ENCODE measurements at regions not wholly inside any gene's neighbourhood (a gene's known extent, or its start where the extent isn't known, plus 50 kb on each side); places are given as distances from the start of the nearest gene placed in this dataset.
"Not testable (repeated sequence)": the region's sequence is repeated elsewhere in the genome, so short reads cannot be mapped to it uniquely, and the experiment has no call there.

DNA sequence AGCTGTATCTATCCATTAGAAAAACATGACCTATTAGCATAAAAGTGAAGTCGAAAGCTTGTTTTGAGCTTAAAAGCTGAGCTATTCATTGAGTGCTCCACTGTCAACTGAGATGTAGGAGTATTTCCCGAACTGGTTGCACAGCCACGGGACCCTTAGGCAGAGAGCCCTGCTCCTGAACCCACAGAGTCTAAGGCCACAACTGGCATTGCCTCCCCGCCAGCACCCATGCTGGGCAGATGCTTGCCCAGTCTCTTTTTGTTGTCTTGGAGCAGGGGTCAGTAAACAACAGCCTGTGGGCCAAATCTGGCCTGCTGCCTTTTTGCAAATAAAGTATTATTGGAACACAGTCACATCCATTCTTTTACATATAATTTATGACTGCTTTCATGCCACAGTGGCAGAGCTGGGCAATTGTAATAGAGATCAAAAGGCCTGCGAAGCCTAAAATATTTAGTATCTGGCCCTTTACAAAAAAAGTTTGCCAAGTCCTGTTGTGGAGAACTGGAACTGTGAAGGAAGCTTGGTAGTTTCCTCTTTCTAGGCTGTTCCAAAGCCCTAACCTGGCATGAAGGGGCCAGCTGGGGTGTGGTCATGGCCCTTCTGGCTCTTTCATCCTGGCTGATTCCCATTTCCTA, 58.4 kb upstream of the WAPL start:
- Histone ChIP-seq H3K36me3 (ENCODE audit: control insufficient read depth, insufficient read depth, low read length) (no peaks in the 10 kb centered on the region), H3K27me3 (ENCODE audit: control insufficient read depth, insufficient read depth, low read length) (no peaks in the 10 kb centered on the region), H3K4me3 (ENCODE audit: low read depth, low read length) (no peak overlapping the region), H3K4me1 (ENCODE audit: control insufficient read depth, insufficient read depth, low read length) (peaks cover 4% of the 10 kb centered on the region), H3K27ac (ENCODE audit: low read depth, low read length) (peak overlapping the region; percentile 3), H3K9me3 (ENCODE audit: control insufficient read depth, insufficient read depth, low read length) (no peaks in the 10 kb centered on the region)
- DNase-seq (ENCODE audit: low read depth in 4 of 6, low spot score in 6 of 6), result peak; percentile 12 to 72 (median 20)
- WGBS (ENCODE audit: insufficient coverage), result 27% methylated on average over 4 of the region's 5 CpGs

DNA sequence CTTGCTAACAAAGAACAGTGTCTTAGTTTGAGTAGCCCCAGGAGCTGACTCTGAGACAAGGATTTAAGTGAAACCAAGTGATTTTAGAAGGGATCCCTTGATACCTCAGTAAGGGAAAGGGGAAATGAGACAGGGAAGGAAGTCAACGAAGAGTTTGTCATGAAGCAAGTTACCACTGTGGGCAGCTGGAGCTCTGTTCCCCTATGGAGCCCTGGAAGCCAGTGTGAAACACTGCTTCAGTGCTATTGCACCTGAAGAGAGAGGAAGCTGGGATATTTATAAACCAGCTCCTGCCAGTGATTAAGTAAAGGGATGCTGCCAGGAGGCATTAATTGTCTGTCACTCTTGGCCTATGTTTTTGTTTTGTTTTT, 58.9 kb upstream of the WAPL start:
- no peak for DNase-seq (ENCODE audit: low read depth in 4 of 6, low spot score in 6 of 6)
- Histone ChIP-seq H3K27me3 (ENCODE audit: control insufficient read depth, insufficient read depth, low read length) (no peaks in the 10 kb centered on the region), H3K4me3 (ENCODE audit: low read depth, low read length) (no peak overlapping the region), H3K36me3 (ENCODE audit: control insufficient read depth, insufficient read depth, low read length) (no peaks in the 10 kb centered on the region), H3K9me3 (ENCODE audit: control insufficient read depth, insufficient read depth, low read length) (no peaks in the 10 kb centered on the region), H3K27ac (ENCODE audit: low read depth, low read length) (peak overlapping the region; percentile 3), H3K4me1 (ENCODE audit: control insufficient read depth, insufficient read depth, low read length) (peaks cover 9% of the 10 kb centered on the region)
- WGBS (ENCODE audit: insufficient coverage), result 38% methylated on average over 1 of the region's 1 CpG

DNA sequence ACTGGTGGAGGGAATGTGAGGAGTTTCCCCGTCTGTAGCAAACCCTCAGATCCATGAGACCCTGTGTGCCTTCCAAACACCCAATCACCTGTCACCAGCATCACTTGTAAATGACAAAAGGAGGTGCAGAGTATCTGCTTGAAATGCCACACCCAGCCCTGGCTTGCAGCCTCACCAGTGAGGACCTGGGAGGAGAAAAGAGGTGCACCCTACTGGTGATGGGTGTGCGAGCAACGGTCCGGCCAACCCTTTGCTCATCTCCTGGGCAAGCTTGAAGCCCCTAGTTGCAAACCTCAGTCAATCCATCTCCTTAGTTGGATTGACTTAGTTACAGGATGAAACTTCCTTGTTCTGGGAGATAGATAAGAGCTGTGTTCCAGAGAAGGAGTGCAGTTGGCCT, 62.4 kb upstream of the WAPL start:
- Histone ChIP-seq H3K27me3 (ENCODE audit: control insufficient read depth, insufficient read depth, low read length) (no peaks in the 10 kb centered on the region), H3K4me1 (ENCODE audit: control insufficient read depth, insufficient read depth, low read length) (peaks cover 16% of the 10 kb centered on the region), H3K4me3 (ENCODE audit: low read depth, low read length) (no peak overlapping the region), H3K27ac (ENCODE audit: low read depth, low read length) (no peak overlapping the region), H3K36me3 (ENCODE audit: control insufficient read depth, insufficient read depth, low read length) (no peaks in the 10 kb centered on the region), H3K9me3 (ENCODE audit: control insufficient read depth, insufficient read depth, low read length) (no peaks in the 10 kb centered on the region)
- WGBS (ENCODE audit: insufficient coverage), result no CpG with 5 or more reads among the region's 4 CpGs
- DNase-seq (ENCODE audit: low read depth in 4 of 6, low spot score in 6 of 6), result no peak

DNA sequence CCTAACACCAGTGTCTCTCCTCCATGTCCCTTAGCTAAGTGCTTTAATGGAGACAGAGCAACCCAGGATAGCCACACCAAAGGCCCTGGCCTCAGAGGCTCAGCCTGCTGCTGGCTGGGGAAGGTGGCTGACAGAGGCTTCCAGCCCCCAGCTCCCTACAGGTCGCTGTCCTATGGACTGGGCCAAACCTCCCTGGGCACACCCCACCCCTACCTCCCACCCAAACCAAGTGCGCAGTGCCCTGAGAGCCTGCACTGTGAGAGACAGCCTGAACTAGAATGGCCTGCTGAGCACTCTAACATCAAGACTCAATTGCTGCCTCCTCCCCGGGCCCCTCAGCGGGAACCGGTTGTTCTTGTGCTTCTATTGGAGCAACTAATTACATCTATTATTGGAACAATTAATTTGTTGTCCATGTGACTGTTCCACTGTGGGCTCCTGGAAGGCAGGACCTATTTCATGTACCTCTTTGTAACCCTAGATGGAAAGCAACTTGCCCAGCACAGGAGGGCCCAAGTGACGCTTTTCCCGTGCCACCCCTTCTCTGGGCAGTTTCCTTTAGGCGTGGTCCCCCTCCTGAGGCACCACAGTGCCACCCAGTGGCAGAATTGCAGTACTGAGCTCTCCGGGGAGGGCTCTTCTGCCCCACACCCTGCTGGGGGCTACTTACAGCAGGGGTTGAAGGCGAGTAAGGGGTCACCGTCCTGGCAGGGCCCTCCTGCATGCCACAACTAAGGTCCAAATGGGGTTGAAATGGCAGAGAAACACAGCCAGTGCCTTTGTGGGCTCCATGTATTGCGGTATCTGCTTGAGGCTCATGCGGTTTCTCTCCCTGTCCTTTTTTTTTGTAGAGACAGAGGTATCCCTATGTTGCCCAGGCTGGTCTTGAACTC, 63.7 kb upstream of the WAPL start:
- Histone ChIP-seq H3K27me3 (ENCODE audit: control insufficient read depth, insufficient read depth, low read length) (no peaks in the 10 kb centered on the region), H3K36me3 (ENCODE audit: control insufficient read depth, insufficient read depth, low read length) (no peaks in the 10 kb centered on the region), H3K4me1 (ENCODE audit: control insufficient read depth, insufficient read depth, low read length) (peaks cover 16% of the 10 kb centered on the region), H3K4me3 (ENCODE audit: low read depth, low read length) (peak overlapping the region; percentile 5), H3K27ac (ENCODE audit: low read depth, low read length) (no peak overlapping the region), H3K9me3 (ENCODE audit: control insufficient read depth, insufficient read depth, low read length) (no peaks in the 10 kb centered on the region)
- peak in 5 of 6 donors; percentile 26 to 78 (median 36) for DNase-seq (ENCODE audit: low read depth in 4 of 6, low spot score in 6 of 6)
- WGBS (ENCODE audit: insufficient coverage), result 26% methylated on average over 8 of the region's 13 CpGs

DNA sequence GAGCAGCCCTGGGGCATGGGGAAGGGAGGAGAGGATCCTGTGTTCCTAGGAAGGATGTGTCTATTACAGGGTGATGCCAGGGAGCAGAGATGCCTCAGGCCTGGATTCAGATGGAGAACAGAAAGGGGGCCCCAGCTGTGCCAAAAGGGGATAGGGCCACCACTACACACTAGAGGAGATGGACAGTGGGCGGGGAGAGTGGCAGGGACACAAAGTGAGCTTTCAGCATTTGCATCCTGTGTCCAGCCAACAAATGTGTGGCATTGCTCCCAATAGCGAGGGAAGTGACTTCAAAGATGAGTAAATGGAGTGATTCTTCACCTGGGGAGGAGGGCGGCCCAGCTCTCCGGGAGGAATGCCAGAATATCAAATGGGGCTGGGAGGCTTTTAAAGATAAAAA, 64.9 kb upstream of the WAPL start:
- Histone ChIP-seq H3K4me3 (ENCODE audit: low read depth, low read length) (no peak overlapping the region), H3K9me3 (ENCODE audit: control insufficient read depth, insufficient read depth, low read length) (no peaks in the 10 kb centered on the region), H3K36me3 (ENCODE audit: control insufficient read depth, insufficient read depth, low read length) (no peaks in the 10 kb centered on the region), H3K4me1 (ENCODE audit: control insufficient read depth, insufficient read depth, low read length) (peaks cover 16% of the 10 kb centered on the region), H3K27me3 (ENCODE audit: control insufficient read depth, insufficient read depth, low read length) (no peaks in the 10 kb centered on the region), H3K27ac (ENCODE audit: low read depth, low read length) (no peak overlapping the region)
- WGBS (ENCODE audit: insufficient coverage), result no CpG with 5 or more reads among the region's 4 CpGs
- DNase-seq (ENCODE audit: low read depth in 4 of 6, low spot score in 6 of 6), result peak in 2 of 6 donors; percentile 22 to 28

DNA sequence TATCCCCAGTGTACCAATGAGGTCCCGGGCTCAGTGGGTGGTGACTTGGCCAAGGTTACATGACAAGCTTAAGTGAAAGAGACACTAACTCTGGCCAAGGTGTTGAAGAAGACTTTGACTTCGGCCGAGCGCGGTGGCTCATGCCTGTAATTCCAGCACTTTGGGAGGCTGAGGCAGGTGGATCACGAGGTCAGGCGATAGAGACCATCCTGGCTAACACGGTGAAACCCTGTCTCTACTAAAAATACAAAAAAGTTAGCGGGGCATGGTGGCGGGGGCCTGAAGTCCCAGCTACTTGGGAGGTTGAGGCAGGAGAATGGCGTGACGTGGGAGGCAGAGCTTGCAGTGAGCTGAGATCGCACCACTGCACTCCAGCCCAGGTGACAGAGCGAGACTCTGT, 65.6 kb upstream of the OPN4 start:
- DNase-seq (ENCODE audit: low read depth in 4 of 6, low spot score in 6 of 6); H3K36me3 ChIP-seq (ENCODE audit: control insufficient read depth, insufficient read depth, low read length); H3K9me3 ChIP-seq (ENCODE audit: control insufficient read depth, insufficient read depth, low read length); H3K27ac ChIP-seq (ENCODE audit: low read depth, low read length); H3K27me3 ChIP-seq (ENCODE audit: control insufficient read depth, insufficient read depth, low read length); H3K4me3 ChIP-seq (ENCODE audit: low read depth, low read length): not testable (repeated sequence)
- peaks cover 16% of the 10 kb centered on the region for H3K4me1 ChIP-seq (ENCODE audit: control insufficient read depth, insufficient read depth, low read length)
- 93% methylated on average over 8 of the region's 14 CpGs for WGBS (ENCODE audit: insufficient coverage)

DNA sequence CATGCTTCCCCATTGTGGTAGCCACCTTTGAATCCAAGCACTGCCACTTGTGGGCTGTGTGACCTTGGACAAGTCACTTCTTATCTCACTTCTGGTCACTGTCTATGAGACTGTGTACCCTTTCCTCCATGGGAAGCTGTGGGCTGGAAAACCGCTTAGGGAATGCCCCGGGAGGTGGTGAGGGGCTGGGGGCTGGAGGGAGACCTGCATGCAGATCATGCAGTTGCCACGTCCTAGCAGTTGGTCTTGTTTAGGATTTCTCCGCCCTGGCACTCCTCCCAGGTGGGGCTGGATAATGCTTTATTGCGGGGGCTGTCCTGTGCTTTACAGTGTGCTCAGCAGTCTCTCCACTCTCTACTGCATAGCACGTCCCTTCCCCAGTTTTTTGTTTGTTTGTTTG, 62.9 kb upstream of the OPN4 start:
- Histone ChIP-seq H3K4me3 (ENCODE audit: low read depth, low read length) (no peak overlapping the region), H3K36me3 (ENCODE audit: control insufficient read depth, insufficient read depth, low read length) (no peaks in the 10 kb centered on the region), H3K27me3 (ENCODE audit: control insufficient read depth, insufficient read depth, low read length) (no peaks in the 10 kb centered on the region), H3K27ac (ENCODE audit: low read depth, low read length) (no peak overlapping the region), H3K9me3 (ENCODE audit: control insufficient read depth, insufficient read depth, low read length) (no peaks in the 10 kb centered on the region), H3K4me1 (ENCODE audit: control insufficient read depth, insufficient read depth, low read length) (peaks cover 3% of the 10 kb centered on the region)
- DNase-seq (ENCODE audit: low read depth in 4 of 6, low spot score in 6 of 6), result no peak
- WGBS (ENCODE audit: insufficient coverage), result 82% methylated on average over 6 of the region's 6 CpGs

DNA sequence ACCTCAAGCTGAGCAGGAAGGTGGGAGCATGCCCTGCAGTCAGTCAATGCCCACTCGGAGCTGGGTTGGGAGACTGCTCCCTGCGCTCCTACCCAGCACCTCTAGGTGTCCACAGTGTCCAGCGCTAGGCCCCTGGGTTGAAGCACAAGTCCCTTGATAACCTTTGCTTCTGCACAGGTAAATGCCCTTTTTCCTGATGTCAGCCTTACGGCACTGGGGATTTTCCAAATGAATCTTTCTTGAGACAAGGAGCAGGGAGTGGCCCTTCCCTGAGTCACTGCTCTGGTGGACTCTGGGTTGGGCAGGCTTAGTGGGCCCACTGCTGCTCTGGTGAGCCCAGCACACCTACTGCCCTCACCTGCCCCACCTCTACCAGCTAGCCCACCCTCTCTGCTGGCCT, 61.9 kb upstream of the OPN4 start:
- H3K4me1 ChIP-seq (ENCODE audit: control insufficient read depth, insufficient read depth, low read length), result no peaks in the 10 kb centered on the region
- H3K36me3 ChIP-seq (ENCODE audit: control insufficient read depth, insufficient read depth, low read length), result no peaks in the 10 kb centered on the region
- WGBS (ENCODE audit: insufficient coverage), result 78% methylated on average over 4 of the region's 4 CpGs
- H3K4me3 ChIP-seq (ENCODE audit: low read depth, low read length), result no peak overlapping the region
- H3K9me3 ChIP-seq (ENCODE audit: control insufficient read depth, insufficient read depth, low read length), result no peaks in the 10 kb centered on the region
- H3K27ac ChIP-seq (ENCODE audit: low read depth, low read length), result no peak overlapping the region
- H3K27me3 ChIP-seq (ENCODE audit: control insufficient read depth, insufficient read depth, low read length), result no peaks in the 10 kb centered on the region
- no peak for DNase-seq (ENCODE audit: low read depth in 4 of 6, low spot score in 6 of 6)

DNA sequence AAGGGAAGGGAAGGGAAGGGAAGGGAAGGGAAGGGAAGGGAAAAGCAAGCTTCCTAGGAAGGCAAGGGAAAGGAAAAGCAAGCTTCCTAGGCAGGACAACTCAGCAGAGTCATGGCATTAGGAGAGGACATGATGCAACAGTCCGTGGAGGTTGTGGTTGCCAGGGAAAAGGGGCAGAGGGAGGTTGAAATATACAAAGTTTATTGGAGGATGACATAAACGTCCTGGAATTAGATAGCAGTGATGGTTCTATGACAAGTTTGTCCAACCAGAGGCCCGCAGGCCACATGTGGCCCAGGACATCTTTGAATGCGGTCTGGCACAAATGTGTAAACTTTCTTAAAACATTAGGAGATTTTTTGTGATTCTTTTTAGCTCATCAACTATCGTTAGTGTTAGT, 59.8 kb upstream of the OPN4 start:
- Histone ChIP-seq H3K27ac (ENCODE audit: low read depth, low read length) (no peak overlapping the region), H3K4me1 (ENCODE audit: control insufficient read depth, insufficient read depth, low read length) (no peaks in the 10 kb centered on the region), H3K36me3 (ENCODE audit: control insufficient read depth, insufficient read depth, low read length) (no peaks in the 10 kb centered on the region), H3K4me3 (ENCODE audit: low read depth, low read length) (no peak overlapping the region), H3K9me3 (ENCODE audit: control insufficient read depth, insufficient read depth, low read length) (no peaks in the 10 kb centered on the region), H3K27me3 (ENCODE audit: control insufficient read depth, insufficient read depth, low read length) (no peaks in the 10 kb centered on the region)
- no peak for DNase-seq (ENCODE audit: low read depth in 4 of 6, low spot score in 6 of 6)
- WGBS (ENCODE audit: insufficient coverage), result 88% methylated on average over 3 of the region's 5 CpGs

DNA sequence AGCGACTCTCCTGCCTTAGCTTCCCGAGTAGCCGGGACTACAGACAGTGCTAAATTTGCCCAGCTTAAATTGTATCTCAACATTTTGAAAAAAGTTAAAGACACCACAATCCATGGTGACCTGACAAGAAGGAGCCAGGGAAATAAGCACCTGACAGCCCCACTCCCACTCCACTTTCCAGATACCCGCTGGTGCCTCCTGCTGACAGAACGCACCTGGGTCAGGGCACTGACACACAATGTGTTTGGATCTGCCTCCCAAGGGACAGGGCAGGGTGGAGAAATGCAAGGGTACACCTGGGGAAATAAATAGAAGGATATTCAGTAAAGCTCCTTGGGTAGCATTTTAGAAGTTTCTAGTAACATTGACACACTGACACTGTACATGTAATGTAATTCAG, 58.9 kb upstream of the OPN4 start:
- Histone ChIP-seq H3K9me3 (ENCODE audit: control insufficient read depth, insufficient read depth, low read length) (no peaks in the 10 kb centered on the region), H3K27ac (ENCODE audit: low read depth, low read length) (no peak overlapping the region), H3K4me1 (ENCODE audit: control insufficient read depth, insufficient read depth, low read length) (no peaks in the 10 kb centered on the region), H3K36me3 (ENCODE audit: control insufficient read depth, insufficient read depth, low read length) (no peaks in the 10 kb centered on the region), H3K4me3 (ENCODE audit: low read depth, low read length) (no peak overlapping the region), H3K27me3 (ENCODE audit: control insufficient read depth, insufficient read depth, low read length) (no peaks in the 10 kb centered on the region)
- no peak for DNase-seq (ENCODE audit: low read depth in 4 of 6, low spot score in 6 of 6)
- 100% methylated on average over 4 of the region's 5 CpGs for WGBS (ENCODE audit: insufficient coverage)
